Fibroblast of lung (primary cell): ENCODE measurements at regions not wholly inside any gene's neighbourhood (a gene's known extent, or its start where the extent isn't known, plus 50 kb on each side); places are given as distances from the start of the nearest gene placed in this dataset.
"Not testable (repeated sequence)": the region's sequence is repeated elsewhere in the genome, so short reads cannot be mapped to it uniquely, and the experiment has no call there.

Experiments
- DNase-seq, 2 donors: peaks; one replicate each; pipeline versions ENCODE4 v3.0.0 to v3.0.0-alpha.2; 2010; ENCODE audit warnings: low read depth in 2 of 2
- H2AFZ ChIP-seq: 2 replicates; pipeline ENCODE4 v1.5.1; 2012; ENCODE audit warnings: low read length, control low read depth, inconsistent platforms
- H3K27ac ChIP-seq: 2 replicates; pipeline ENCODE4 v1.5.1; 2011; ENCODE audit warnings: low read length, control low read depth; ENCODE audit not compliant: insufficient read depth
- H3K27me3 ChIP-seq: 2 replicates; pipeline ENCODE4 v1.5.1; 2011; ENCODE audit warnings: mild to moderate bottlenecking, low read length; ENCODE audit not compliant: control insufficient read depth, insufficient read depth
- H3K36me3 ChIP-seq: 2 replicates; pipeline ENCODE4 v1.5.1; 2011; ENCODE audit warnings: low read length; ENCODE audit not compliant: control insufficient read depth, insufficient read depth
- H3K4me1 ChIP-seq: 2 replicates; pipeline ENCODE4 v1.5.1; 2011; ENCODE audit warnings: low read length; ENCODE audit not compliant: control insufficient read depth, insufficient read depth; ENCODE audit errors: extremely low read depth
- H3K4me2 ChIP-seq: 2 replicates; pipeline ENCODE4 v1.5.1; 2011; ENCODE audit warnings: low read length, control low read depth; ENCODE audit not compliant: insufficient read depth; ENCODE audit errors: extremely low read depth
- H3K4me3 ChIP-seq, 4 experiments: fragments of 200-600 bp in 1 of 4; sonication (generic) in 1 of 4; replicated peaks in 1 of 4; 2 replicates each; pipeline ENCODE4 v1.5.1; 2011 to 2016; ENCODE audit warnings: low read length in 4 of 4, low read depth in 3 of 4, mild to moderate bottlenecking in 3 of 4, control low read depth in 2 of 4, inconsistent platforms in 1 of 4, mixed read lengths in 1 of 4; ENCODE audit not compliant: insufficient read depth in 1 of 4; ENCODE audit errors: control extremely low read depth in 1 of 4
- H3K79me2 ChIP-seq: 2 replicates; pipeline ENCODE4 v1.5.1; 2012; ENCODE audit warnings: mild to moderate bottlenecking, low read length, inconsistent platforms; ENCODE audit not compliant: control insufficient read depth, insufficient read depth
- H3K9ac ChIP-seq: 2 replicates; pipeline ENCODE4 v1.5.1; 2011; ENCODE audit warnings: mild to moderate bottlenecking, low read length, control low read depth; ENCODE audit not compliant: insufficient read depth
- H3K9me3 ChIP-seq: 2 replicates; pipeline ENCODE4 v1.5.1; 2012; ENCODE audit warnings: low read depth, low read length; ENCODE audit not compliant: control insufficient read depth, insufficient read depth
- H4K20me1 ChIP-seq: 2 replicates; pipeline ENCODE4 v1.5.1; 2011; ENCODE audit warnings: low read length; ENCODE audit not compliant: control insufficient read depth, insufficient read depth; ENCODE audit errors: extremely low read depth
- CTCF ChIP-seq, 2 donors: IDR thresholded peaks in 1 of 2; conservative IDR thresholded peaks in 1 of 2; 1 replicate in 1 of 2; 2 replicates in 1 of 2; pipeline ENCODE4 v1.5.1; 2011 to 2012; ENCODE audit warnings: low read length in 2 of 2, control low read depth in 1 of 2, inconsistent platforms in 1 of 2, low read depth in 1 of 2, mild to moderate bottlenecking in 1 of 2
- EZH2 ChIP-seq: IDR thresholded peaks from 2 replicates; pipeline ENCODE4 v1.5.1; 2012; ENCODE audit warnings: low read length, control low read depth, mild to moderate bottlenecking; ENCODE audit errors: missing control alignments

GRCh38 chr1:83493633-83494032 is 505.3 kb downstream of the TTLL7 start:
- Histone ChIP-seq H3K4me2 (no peak overlapping the region), H3K4me1 (no peaks in the 10 kb centered on the region), H2AFZ (no peak overlapping the region), H3K9me3 (no peaks in the 10 kb centered on the region), H3K36me3 (no peaks in the 10 kb centered on the region), H3K27ac (no peak overlapping the region), H3K4me3 (no peak overlapping the region), H3K79me2 (no peaks in the 10 kb centered on the region), H4K20me1 (no peaks in the 10 kb centered on the region), H3K27me3 (no peaks in the 10 kb centered on the region), H3K9ac (no peak overlapping the region)
- DNase-seq = no peak
- no peak for TF ChIP-seq EZH2
- TF ChIP-seq CTCF (conservative IDR thresholded peaks at IDR 0.05 in 1 of 2, IDR thresholded peaks at IDR 0.05 in 1 of 2; ENCODE audit: low read depth in 1 of 2, low read length in 2 of 2) = no peak

- no peak for TF ChIP-seq EZH2
- no peak for TF ChIP-seq CTCF (conservative IDR thresholded peaks at IDR 0.05 in 1 of 2, IDR thresholded peaks at IDR 0.05 in 1 of 2; ENCODE audit: low read depth in 1 of 2, low read length in 2 of 2)
- H3K4me3 ChIP-seq = no peak overlapping the region
- H3K9me3 ChIP-seq = no peaks in the 10 kb centered on the region
- no peak overlapping the region for H3K27ac ChIP-seq
- no peaks in the 10 kb centered on the region for H3K36me3 ChIP-seq
- H3K4me2 ChIP-seq = no peak overlapping the region
- H3K4me1 ChIP-seq = no peaks in the 10 kb centered on the region
- no peak overlapping the region for H2AFZ ChIP-seq
- H3K27me3 ChIP-seq = no peaks in the 10 kb centered on the region
- no peaks in the 10 kb centered on the region for H4K20me1 ChIP-seq
- no peak for DNase-seq
- H3K9ac ChIP-seq = no peak overlapping the region
- no peaks in the 10 kb centered on the region for H3K79me2 ChIP-seq
Observed at GRCh38 chr1:83491930-83492329, 507.0 kb downstream of the TTLL7 start.

DNA sequence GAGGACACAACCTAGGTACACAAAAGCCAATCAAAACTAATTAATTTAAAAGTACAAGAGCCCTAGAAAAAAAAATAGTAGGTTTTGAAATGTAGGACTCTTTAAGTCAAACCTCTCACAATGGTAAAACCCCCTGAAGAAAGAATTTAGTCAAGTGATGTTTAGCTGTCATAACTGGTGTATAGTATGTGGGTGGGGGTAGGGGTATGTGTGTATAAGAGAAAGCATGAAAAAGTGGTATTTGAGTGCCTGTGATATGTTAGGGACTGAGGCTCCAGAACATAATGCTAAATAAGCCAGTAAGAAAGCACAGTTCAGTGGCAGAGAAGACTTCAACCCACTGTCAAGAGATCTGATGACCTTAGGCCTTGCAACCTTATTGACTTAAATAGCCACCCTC is 507.9 kb downstream of the TTLL7 start:
- Histone ChIP-seq H3K4me1 (no peaks in the 10 kb centered on the region), H3K27me3 (no peaks in the 10 kb centered on the region), H3K9ac (no peak overlapping the region), H3K79me2 (no peaks in the 10 kb centered on the region), H4K20me1 (no peaks in the 10 kb centered on the region), H3K4me2 (no peak overlapping the region), H3K9me3 (no peaks in the 10 kb centered on the region), H3K27ac (no peak overlapping the region), H3K4me3 (no peak overlapping the region), H3K36me3 (no peaks in the 10 kb centered on the region), H2AFZ (no peak overlapping the region)
- DNase-seq = no peak
- TF ChIP-seq CTCF (conservative IDR thresholded peaks at IDR 0.05 in 1 of 2, IDR thresholded peaks at IDR 0.05 in 1 of 2; ENCODE audit: low read depth in 1 of 2, low read length in 2 of 2) = no peak
- no peak for TF ChIP-seq EZH2

DNA sequence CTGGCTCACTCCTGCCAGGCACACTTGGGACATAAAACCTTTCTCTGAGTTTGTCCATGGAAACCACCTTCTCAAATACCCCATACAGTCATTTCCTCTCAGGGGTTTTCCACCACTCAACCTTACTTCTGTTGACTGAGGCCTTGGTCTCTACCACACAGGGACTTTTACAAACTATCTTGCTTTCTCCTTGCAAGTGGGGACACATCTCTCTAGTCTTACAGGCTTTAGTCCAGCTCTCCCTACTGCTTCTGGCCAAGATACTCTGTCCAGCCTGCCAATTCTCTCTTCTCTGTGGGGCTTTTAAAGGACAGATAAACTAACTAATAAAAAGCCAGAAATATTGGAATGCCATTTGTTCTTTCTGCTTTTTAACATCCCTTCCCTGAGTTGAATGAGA is 510.8 kb downstream of the TTLL7 start:
- H3K36me3 ChIP-seq, H3K4me3 ChIP-seq, DNase-seq, H3K79me2 ChIP-seq, H3K9ac ChIP-seq, H2AFZ ChIP-seq, H3K4me1 ChIP-seq, H3K27ac ChIP-seq, H3K4me2 ChIP-seq, H3K9me3 ChIP-seq, H4K20me1 ChIP-seq, H3K27me3 ChIP-seq: not testable (repeated sequence)

- H3K4me1 ChIP-seq, H4K20me1 ChIP-seq, H3K36me3 ChIP-seq, H3K79me2 ChIP-seq, H2AFZ ChIP-seq, H3K9me3 ChIP-seq, H3K9ac ChIP-seq, H3K4me2 ChIP-seq, DNase-seq, H3K27ac ChIP-seq, H3K4me3 ChIP-seq, H3K27me3 ChIP-seq: not testable (repeated sequence)
Observed at GRCh38 chr1:83487460-83487859, 511.5 kb downstream of the TTLL7 start.
